K562 (cell line): ENCODE measurements at regions not wholly inside any gene's neighbourhood (a gene's known extent, or its start where the extent isn't known, plus 50 kb on each side); places are given as distances from the start of the nearest gene placed in this dataset.

Source experiments
- ELF2 ChIP-seq: fragments of 250-450 bp; sonication (Bioruptor Pico); IDR thresholded peaks from 2 replicates; pipeline ENCODE4 v1.5.0; 2021; ENCODE audit warnings: mild to moderate bottlenecking
- HNRNPUL1 ChIP-seq: fragments of 200-400 bp; formaldehyde crosslinking; IDR thresholded peaks from 2 replicates; pipeline ENCODE4 v1.6.1; 2017; ENCODE audit warnings: low read length
- JUND ChIP-seq, 2 experiments: IDR thresholded peaks; 2 replicates in 1 of 2; 3 replicates in 1 of 2; pipeline ENCODE4 v1.6.1; 2011; ENCODE audit warnings: borderline replicate concordance in 2 of 2, low read depth in 2 of 2, low read length in 2 of 2, improper control_type of control experiment in 1 of 2, missing biosample characterization in 1 of 2, missing genetic modification characterization in 1 of 2, missing genetic modification reagents in 1 of 2
- KLF13 ChIP-seq: fragments of 450-650 bp; IDR thresholded peaks from 2 replicates; pipeline ENCODE4 v1.6.1; 2016; ENCODE audit warnings: missing genetic modification characterization, low read depth, mild to moderate bottlenecking, missing compliant biosample characterization, moderate library complexity, borderline replicate concordance
- MAFF ChIP-seq: IDR thresholded peaks from 2 replicates; pipeline ENCODE4 v1.6.1; 2012; ENCODE audit warnings: low read length, improper control_type of control experiment
- NFYB ChIP-seq: IDR thresholded peaks from 2 replicates; pipeline ENCODE4 v1.6.1; 2011; ENCODE audit warnings: mild to moderate bottlenecking, moderate library complexity; ENCODE audit not compliant: insufficient read length; ENCODE audit errors: extremely low read depth
- RAD51 ChIP-seq: fragments of 450-650 bp; IDR thresholded peaks from 2 replicates; pipeline ENCODE4 v1.7.1; 2016; ENCODE audit warnings: low read depth, mild to moderate bottlenecking, borderline replicate concordance
- RBM22 ChIP-seq: fragments of 200-400 bp; formaldehyde crosslinking; IDR thresholded peaks from 2 replicates; pipeline ENCODE4 v1.6.1; 2018; ENCODE audit warnings: low read length, low read depth; ENCODE audit not compliant: poor library complexity, severe bottlenecking
- SAFB2 ChIP-seq: fragments of 200-400 bp; formaldehyde crosslinking; IDR thresholded peaks from 2 replicates; pipeline ENCODE4 v1.6.1; 2018; ENCODE audit warnings: borderline replicate concordance, low read length, low read depth, moderate library complexity; ENCODE audit not compliant: severe bottlenecking
- SMAD3 ChIP-seq: fragments of 450-650 bp; formaldehyde crosslinking; conservative IDR thresholded peaks from 2 replicates; pipeline ENCODE4 v1.4.0; 2020; ENCODE audit warnings: mild to moderate bottlenecking
- TOE1 ChIP-seq, 2 experiments: fragments of 450-650 bp in 1 of 2; sonication (generic) in 1 of 2; formaldehyde crosslinking in 1 of 2; IDR thresholded peaks; 2 replicates each; pipeline versions ENCODE4 v1.7.1 to v1.8.0; 2016 to 2022; ENCODE audit warnings: borderline replicate concordance in 2 of 2, mild to moderate bottlenecking in 2 of 2, antibody characterized with exemption in 1 of 2, inconsistent platforms in 1 of 2, low read depth in 1 of 2, missing genetic modification reagents in 1 of 2, moderate library complexity in 1 of 2
- ZNF212 ChIP-seq: fragments of 450-650 bp; formaldehyde crosslinking; IDR thresholded peaks from 2 replicates; pipeline ENCODE4 v1.4.0; 2020; ENCODE audit warnings: mild to moderate bottlenecking
- TF ChIP-seq, protein P1 (sequence below): fragments of 450-650 bp; IDR thresholded peaks from 2 replicates; pipeline ENCODE4 v1.6.1; 2017; ENCODE audit warnings: antibody characterized with exemption, mild to moderate bottlenecking
- TF ChIP-seq, protein P2 (sequence below): fragments of 250-450 bp; sonication (Bioruptor Pico); IDR thresholded peaks from 2 replicates; pipeline ENCODE4 v1.4.0; 2020
- TF ChIP-seq, protein P3 (sequence below): conservative IDR thresholded peaks from 2 replicates; pipeline ENCODE4 v1.6.1; 2011; ENCODE audit warnings: low read depth, mild to moderate bottlenecking, low read length; ENCODE audit not compliant: control insufficient read depth
- TF ChIP-seq, protein P4 (sequence below): fragments of 250-450 bp; sonication (Bioruptor Pico); IDR thresholded peaks from 2 replicates; pipeline ENCODE4 v1.6.1; 2021; ENCODE audit warnings: mild to moderate bottlenecking

DNA sequence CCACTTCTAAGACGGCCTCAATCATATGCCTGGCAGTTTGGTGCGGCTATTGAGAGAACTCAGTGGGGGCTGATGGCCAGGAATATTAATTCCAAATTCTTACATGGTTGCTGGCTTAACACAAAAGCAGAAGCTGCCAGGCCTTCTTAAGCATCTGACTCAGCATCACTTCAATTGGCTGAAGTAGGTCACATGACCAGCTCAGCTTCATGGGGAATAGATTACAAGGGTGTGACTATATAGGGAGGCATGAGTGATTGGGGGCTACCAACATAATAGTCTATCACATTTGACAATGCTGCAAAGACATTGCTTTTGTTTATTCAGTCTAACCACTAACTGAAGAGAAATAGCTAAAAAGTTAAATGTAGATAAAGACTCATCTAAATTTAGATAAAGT lies 101.6 kb upstream of the ANKRD28 start (continued):
- TF ChIP-seq SMAD3: no peak
- TF ChIP-seq, protein P1, sequence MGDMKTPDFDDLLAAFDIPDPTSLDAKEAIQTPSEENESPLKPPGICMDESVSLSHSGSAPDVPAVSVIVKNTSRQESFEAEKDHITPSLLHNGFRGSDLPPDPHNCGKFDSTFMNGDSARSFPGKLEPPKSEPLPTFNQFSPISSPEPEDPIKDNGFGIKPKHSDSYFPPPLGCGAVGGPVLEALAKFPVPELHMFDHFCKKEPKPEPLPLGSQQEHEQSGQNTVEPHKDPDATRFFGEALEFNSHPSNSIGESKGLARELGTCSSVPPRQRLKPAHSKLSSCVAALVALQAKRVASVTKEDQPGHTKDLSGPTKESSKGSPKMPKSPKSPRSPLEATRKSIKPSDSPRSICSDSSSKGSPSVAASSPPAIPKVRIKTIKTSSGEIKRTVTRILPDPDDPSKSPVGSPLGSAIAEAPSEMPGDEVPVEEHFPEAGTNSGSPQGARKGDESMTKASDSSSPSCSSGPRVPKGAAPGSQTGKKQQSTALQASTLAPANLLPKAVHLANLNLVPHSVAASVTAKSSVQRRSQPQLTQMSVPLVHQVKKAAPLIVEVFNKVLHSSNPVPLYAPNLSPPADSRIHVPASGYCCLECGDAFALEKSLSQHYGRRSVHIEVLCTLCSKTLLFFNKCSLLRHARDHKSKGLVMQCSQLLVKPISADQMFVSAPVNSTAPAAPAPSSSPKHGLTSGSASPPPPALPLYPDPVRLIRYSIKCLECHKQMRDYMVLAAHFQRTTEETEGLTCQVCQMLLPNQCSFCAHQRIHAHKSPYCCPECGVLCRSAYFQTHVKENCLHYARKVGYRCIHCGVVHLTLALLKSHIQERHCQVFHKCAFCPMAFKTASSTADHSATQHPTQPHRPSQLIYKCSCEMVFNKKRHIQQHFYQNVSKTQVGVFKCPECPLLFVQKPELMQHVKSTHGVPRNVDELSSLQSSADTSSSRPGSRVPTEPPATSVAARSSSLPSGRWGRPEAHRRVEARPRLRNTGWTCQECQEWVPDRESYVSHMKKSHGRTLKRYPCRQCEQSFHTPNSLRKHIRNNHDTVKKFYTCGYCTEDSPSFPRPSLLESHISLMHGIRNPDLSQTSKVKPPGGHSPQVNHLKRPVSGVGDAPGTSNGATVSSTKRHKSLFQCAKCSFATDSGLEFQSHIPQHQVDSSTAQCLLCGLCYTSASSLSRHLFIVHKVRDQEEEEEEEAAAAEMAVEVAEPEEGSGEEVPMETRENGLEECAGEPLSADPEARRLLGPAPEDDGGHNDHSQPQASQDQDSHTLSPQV: no peak
- TF ChIP-seq ELF2: no peak
- no peak for TF ChIP-seq ZNF212
- peak; percentile 98 for TF ChIP-seq TOE1 (IDR thresholded peaks at IDR 0.05; ENCODE audit: borderline replicate concordance)
- no peak for TF ChIP-seq TOE1 (CRISPR knock-in tag; IDR thresholded peaks at IDR 0.05; ENCODE audit: borderline replicate concordance, low read depth)
- no peak for TF ChIP-seq RBM22
- no peak for TF ChIP-seq SAFB2
- TF ChIP-seq, protein P2, sequence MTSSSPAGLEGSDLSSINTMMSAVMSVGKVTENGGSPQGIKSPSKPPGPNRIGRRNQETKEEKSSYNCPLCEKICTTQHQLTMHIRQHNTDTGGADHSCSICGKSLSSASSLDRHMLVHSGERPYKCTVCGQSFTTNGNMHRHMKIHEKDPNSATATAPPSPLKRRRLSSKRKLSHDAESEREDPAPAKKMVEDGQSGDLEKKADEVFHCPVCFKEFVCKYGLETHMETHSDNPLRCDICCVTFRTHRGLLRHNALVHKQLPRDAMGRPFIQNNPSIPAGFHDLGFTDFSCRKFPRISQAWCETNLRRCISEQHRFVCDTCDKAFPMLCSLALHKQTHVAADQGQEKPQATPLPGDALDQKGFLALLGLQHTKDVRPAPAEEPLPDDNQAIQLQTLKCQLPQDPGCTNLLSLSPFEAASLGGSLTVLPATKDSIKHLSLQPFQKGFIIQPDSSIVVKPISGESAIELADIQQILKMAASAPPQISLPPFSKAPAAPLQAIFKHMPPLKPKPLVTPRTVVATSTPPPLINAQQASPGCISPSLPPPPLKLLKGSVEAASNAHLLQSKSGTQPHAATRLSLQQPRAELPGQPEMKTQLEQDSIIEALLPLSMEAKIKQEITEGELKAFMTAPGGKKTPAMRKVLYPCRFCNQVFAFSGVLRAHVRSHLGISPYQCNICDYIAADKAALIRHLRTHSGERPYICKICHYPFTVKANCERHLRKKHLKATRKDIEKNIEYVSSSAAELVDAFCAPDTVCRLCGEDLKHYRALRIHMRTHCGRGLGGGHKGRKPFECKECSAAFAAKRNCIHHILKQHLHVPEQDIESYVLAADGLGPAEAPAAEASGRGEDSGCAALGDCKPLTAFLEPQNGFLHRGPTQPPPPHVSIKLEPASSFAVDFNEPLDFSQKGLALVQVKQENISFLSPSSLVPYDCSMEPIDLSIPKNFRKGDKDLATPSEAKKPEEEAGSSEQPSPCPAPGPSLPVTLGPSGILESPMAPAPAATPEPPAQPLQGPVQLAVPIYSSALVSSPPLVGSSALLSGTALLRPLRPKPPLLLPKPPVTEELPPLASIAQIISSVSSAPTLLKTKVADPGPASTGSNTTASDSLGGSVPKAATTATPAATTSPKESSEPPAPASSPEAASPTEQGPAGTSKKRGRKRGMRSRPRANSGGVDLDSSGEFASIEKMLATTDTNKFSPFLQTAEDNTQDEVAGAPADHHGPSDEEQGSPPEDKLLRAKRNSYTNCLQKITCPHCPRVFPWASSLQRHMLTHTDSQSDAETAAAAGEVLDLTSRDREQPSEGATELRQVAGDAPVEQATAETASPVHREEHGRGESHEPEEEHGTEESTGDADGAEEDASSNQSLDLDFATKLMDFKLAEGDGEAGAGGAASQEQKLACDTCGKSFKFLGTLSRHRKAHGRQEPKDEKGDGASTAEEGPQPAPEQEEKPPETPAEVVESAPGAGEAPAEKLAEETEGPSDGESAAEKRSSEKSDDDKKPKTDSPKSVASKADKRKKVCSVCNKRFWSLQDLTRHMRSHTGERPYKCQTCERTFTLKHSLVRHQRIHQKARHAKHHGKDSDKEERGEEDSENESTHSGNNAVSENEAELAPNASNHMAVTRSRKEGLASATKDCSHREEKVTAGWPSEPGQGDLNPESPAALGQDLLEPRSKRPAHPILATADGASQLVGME: no peak
- peak; percentile 64; the same call in 1 of the 2 replicates for TF ChIP-seq MAFF
- no peak for TF ChIP-seq KLF13 (tag)
- TF ChIP-seq, protein P3, sequence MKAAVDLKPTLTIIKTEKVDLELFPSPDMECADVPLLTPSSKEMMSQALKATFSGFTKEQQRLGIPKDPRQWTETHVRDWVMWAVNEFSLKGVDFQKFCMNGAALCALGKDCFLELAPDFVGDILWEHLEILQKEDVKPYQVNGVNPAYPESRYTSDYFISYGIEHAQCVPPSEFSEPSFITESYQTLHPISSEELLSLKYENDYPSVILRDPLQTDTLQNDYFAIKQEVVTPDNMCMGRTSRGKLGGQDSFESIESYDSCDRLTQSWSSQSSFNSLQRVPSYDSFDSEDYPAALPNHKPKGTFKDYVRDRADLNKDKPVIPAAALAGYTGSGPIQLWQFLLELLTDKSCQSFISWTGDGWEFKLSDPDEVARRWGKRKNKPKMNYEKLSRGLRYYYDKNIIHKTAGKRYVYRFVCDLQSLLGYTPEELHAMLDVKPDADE: no peak
- TF ChIP-seq HNRNPUL1: no peak
- peak; percentile 11; the same call in 1 of the 2 replicates for TF ChIP-seq JUND (IDR thresholded peaks at IDR 0.05; ENCODE audit: borderline replicate concordance, low read depth, low read length)
- TF ChIP-seq JUND (tag; IDR thresholded peaks at IDR 0.05; ENCODE audit: borderline replicate concordance, low read depth, low read length): no peak
- TF ChIP-seq, protein P4, sequence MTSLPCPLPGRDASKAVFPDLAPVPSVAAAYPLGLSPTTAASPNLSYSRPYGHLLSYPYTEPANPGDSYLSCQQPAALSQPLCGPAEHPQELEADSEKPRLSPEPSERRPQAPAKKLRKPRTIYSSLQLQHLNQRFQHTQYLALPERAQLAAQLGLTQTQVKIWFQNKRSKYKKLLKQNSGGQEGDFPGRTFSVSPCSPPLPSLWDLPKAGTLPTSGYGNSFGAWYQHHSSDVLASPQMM (CRISPR knock-in tag): no peak
- peak; percentile 96 for TF ChIP-seq RAD51
- TF ChIP-seq NFYB: peak; percentile 63
